HG03521 (cell line): ENCODE measurements at regions not wholly inside any gene's neighbourhood (a gene's known extent, or its start where the extent isn't known, plus 50 kb on each side); places are given as distances from the start of the nearest gene placed in this dataset.

Experiments
- ATAC-seq: cut with Tn5 transposase; IDR thresholded peaks from one replicate; pipeline ENCODE4 v1.9.1; 2021; ENCODE audit warnings: mild to moderate bottlenecking, moderate library complexity; ENCODE audit not compliant: unreplicated experiment

DNA sequence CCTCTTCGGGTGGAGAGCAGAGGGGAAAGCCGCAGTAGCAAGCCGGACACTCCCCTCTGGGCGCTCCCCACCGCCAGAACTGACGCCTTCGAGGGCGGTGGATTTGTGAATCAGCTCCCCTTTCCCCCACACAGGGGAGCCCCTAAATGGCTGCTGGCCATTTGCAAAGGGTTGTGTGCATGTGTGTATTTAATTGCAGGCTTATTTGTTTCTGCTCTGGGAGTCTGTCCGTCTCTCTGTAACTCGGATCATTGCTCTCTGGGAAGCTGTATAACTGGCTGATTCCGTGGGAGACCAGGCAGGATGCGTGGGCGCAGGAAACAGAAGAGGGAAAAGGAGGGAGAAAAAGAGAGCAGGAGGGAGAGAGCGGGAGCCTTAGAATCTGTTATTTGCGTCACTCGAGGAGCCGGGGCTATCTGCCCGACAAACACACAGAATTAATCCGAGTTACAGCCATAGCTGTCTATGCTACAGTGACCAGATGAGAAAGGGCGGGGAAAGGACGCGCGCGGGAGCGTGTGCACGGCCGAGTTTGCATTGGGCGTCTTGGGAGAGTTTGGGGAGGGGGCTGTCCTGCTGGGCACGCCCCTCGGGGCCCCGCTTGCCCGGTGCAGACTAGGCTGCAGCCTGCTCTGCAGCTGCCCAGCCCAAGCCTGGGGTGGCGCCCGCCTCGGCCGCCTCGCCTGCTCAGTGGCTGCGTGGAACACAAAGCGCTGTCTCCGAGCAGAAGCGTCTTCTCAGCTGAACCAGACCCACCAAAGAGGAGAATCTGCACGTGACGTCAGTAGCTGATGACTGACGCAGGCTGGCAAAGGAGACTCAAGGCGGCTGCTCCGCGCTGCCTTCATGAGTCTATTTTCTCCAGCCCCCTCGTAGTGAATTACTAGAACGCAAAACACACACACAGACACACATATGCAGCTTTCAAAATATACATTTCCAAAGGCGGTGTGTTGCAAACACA lies 105.3 kb upstream of the HSD17B12 start:
- ATAC-seq: no peak

DNA sequence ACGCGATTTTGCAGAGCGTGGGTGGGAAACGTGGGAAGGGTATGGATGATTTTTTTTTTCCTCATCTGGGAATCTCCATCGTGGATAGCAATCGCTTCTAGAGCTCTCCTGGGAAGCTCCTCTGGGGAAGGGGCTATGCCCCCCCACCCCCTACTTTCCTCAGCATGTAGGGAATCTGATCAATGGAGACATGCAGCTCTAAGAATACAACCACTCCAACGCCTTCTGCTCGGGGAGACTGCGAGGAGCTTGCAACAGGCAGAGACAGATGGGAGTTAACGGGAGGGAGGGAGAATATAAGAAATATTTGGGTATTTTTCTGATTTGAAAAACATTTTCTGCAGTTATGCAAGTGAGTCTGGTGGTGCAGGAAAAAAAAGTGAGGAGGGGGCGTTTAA lies 104.6 kb upstream of the HSD17B12 start:
- ATAC-seq: no peak

DNA sequence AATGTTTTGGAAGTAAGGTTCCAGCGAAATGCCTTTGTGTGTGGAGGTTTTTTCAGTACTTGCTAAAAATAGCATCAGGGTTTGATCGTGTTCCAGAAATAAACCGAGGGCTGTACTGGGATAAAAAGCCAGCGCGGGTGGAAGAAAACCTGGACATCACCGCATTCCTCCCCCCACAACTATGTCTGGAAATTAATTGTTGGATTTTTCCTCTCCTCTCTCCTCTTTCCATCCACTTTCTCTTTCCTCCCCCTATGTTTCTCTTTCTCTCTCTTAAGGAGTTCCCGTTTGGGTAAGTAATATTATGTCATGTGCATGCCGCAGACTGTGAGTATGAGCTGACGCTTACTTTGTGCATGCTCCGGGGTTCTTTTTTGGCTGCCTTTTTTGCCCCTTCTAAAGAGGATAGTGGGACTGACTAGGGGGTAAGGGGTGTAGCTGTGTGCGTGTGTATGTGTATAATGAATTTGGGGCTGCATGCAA lies 104.2 kb upstream of the HSD17B12 start:
- no peak for ATAC-seq

- no peak for ATAC-seq
These were observed 103.6 kb upstream of the HSD17B12 start for GRCh38 chr11:43576803-43577521.

DNA sequence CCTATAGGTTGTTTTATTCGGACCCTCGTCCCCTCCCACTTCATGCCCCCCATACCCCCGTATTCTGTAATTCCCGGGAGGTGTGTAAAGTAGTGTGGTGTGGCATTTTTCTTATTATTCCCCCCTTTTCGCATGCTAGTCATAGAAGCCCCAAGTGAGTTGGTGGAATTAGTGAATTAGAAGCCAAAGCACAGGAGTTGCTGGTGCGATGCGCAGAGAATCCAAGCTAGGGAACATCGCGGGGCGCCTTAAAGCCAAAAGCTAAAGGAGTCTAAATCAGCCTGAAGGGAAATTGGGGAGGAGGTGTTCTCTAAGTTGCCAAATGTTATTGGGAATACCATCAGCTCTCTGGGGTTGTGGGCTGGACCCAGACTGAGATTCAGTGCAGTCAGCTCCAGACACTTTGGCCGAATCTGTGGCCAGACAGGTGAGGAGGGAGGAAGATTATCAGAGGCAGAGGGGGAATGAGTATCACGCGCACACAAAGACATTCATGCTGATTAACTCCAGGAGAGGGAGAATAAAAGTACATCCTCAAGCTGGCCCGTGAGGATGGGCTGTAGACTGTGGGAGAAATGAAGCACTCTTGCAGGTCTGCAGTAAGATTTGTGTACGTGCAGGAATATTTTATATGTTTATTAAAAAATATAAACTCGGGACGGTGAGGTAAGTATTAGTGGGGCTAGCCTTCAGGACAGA lies 102.8 kb upstream of the HSD17B12 start:
- ATAC-seq: no peak

DNA sequence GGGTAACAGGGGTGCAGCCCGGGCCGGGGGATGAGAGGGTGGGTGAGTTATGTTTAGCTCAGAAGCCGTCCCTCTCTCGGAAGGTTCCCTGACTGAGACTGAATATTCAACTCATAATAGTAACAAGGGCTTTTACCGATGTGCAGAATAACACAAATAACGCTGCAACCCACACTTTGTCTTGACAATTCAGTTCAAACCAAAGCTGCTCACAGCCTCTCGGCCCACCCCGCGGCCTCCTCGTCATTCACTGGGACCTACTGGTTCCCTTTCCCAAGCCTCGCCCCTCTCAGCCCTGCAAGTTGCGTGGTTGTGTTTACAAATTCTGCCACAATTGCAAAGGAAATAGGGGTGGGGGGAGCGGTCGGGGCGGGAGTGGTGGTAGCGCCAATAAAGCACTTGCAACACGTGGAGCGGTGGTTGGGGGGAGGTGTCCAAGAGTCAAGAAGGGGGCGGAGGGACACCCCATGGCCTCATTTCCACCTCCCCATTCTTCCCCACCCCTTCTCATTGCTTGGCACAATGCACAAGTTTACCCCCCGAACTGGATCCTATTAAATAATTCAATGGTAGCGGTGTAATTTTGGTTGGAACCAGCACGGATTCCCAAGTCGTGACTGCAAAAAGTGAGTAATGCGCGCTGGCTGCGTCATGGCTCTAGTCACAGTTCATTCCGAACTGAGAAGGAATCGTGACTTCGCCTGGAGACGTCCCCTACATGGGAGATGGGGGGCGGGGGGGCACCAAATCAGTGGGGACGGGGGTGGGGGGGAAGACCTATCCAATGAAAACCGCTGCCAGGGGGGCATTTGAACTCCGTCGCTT lies 102.0 kb upstream of the HSD17B12 start:
- ATAC-seq: no peak

DNA sequence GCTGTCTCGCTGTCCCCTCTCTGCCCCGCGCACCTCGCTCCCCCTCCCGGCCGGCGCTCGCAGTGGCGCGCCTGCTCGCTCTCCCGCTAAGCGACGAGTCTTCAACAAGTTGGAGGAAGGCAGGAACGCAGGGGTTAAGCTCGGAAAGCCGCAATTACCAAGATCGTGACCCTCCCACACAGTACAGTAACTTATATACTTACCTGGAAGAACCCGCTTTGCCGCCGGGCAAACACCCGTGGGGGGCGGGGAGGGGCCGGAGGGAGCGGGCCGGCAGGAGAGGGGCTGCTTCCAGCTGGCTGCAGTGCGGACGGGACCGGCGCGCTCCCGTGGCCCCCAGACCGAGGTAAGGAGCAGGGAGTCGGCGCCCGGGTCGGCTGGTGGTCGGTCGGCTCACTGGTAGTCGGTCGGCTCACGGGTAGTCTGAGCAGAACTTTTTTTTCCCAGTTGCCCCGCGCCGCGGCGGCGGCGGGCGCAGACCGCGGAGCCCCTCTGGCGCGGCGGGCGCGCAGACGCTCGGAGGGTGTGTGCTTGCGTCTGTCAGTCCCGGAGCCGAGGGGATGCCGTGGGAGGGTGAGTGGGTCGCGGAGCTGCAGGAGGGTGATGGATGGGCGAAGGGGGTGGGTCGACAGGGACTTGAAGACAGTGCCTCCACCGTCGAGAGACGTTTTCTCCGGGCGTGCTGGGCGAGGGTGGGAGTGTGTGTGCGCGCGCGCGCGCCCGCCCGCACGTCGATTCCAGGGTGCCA lies 101.2 kb upstream of the HSD17B12 start:
- ATAC-seq: peak; percentile 46

DNA sequence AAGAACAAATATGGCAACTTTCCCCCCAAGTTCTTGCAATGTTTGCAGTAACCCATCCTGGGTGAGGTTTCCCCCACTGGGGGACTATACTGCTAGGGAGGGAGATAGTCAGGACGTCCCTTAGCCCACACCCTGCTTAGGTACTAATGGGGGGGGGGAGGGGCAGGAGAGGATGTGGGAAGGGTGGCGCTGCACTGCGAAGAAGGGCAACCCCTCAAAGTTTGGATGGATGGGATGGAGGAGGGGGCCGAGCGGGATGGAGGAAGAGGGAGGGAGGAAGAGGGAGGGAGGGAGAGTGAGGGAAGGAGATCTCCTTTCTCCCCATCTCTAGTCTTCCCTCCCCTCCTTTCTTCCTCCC lies 100.6 kb upstream of the HSD17B12 start:
- no peak for ATAC-seq

- no peak for ATAC-seq
These were observed 99.7 kb upstream of the HSD17B12 start for GRCh38 chr11:43580735-43581369.

DNA sequence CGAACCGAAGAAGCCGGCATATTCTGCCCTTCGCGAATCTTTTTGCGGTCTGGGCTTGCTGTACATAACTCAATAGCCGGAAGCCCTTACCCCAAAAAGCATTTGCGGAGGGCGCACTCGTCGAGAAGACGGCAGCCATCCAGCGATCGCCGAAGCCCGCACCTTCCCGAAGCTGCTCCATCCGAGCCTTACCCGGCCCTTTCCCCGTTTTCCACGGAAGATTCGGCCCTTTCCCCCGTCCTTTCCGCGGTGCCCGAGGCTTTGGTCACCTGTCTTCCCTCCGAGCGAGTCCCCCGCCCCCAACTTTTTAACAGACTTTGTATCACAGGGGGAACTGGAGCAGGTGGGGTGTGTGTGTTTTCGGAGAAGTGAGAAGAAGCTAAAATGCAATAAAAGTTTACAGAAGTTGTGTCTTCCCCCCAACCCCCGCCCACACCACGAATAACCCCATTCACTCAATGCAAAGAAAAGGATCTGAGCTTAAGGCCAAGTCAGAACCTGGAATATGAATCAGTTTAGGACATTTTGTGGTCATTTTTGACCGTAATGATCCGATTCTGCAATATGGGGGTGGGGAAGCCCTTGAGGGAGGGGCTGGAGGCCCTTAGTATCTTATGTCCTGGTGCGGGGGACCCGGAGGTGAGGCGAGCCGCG lies 99.0 kb upstream of the HSD17B12 start:
- ATAC-seq: no peak

- no peak for ATAC-seq
These were observed 98.3 kb upstream of the HSD17B12 start for GRCh38 chr11:43582024-43582862.

- ATAC-seq: no peak
These were observed 97.6 kb upstream of the HSD17B12 start for GRCh38 chr11:43582863-43583462.

DNA sequence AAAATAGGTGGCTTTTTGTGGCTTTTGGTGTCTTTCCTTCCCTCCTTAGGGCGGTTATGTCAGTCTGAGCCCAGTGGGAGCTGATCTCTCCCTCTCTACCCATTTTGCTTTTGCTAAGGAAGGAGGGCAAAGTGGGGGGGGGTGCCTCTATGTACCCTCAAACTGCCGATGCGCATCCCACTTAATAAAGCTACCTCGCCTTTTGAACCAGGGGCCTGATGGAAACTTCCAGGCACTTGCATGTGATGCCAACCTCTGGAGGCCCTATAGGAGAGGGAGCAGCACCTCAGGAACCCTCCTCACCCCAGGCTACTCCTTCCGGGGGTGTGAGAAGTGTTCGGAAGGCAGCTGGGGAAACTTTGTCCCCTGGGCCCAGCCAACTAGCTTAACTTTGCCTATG lies 97.0 kb upstream of the HSD17B12 start:
- no peak for ATAC-seq

- ATAC-seq: no peak
These were observed 94.5 kb upstream of the HSD17B12 start for GRCh38 chr11:43585877-43586608.

GRCh38 chr11:43589601-43590250 lies 90.8 kb upstream of the HSD17B12 start:
- no peak for ATAC-seq

DNA sequence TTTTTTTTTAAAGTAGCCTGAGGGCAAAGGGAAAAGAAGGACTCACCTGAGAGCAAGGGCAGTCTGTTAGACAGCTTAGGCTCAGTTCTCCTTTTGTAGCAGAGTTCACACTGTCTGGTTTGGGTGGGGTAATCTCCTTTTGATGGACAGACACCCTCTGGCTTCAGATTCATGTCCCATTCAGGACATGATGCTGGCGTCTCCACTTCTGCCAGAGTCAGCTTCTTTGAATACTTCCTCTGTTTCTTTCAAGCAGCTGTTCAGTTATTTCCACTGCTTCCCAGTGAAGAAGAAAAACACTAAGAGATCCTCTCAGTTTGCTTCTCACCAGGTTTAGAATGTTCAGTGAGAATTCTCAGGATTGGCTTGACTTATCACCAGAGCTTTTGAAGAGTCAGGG lies 79.0 kb upstream of the HSD17B12 start:
- no peak for ATAC-seq
